ENCODE measurements at regions not wholly inside any gene's neighbourhood (a gene's known extent, or its start where the extent isn't known, plus 50 kb on each side); places are given as distances from the start of the nearest gene placed in this dataset.
A peak's percentile ranks its signal among the peaks of the same experiment; 100 is the strongest.

GRCh38 chr1:191963781-191964455 lies 194.3 kb upstream of the RGS18 start:
- H3K4me3 ChIP-seq (ENCODE audit: low read depth, low read length): no peak overlapping the region
- peak; percentile 67 for DNase-seq (ENCODE audit: low read depth)
- no peak for TF ChIP-seq CTCF (IDR thresholded peaks at IDR 0.05; ENCODE audit: control insufficient read depth, extremely low read depth, insufficient read depth)

GRCh38 chr1:191969290-191969689 lies 189.0 kb upstream of the RGS18 start:
- H3K4me3 ChIP-seq (ENCODE audit: low read depth, low read length): no peak overlapping the region
- no peak for TF ChIP-seq CTCF (IDR thresholded peaks at IDR 0.05; ENCODE audit: control insufficient read depth, extremely low read depth, insufficient read depth)
- DNase-seq (ENCODE audit: low read depth): no peak

- no peak overlapping the region for H3K4me3 ChIP-seq (ENCODE audit: low read depth, low read length)
- DNase-seq (ENCODE audit: low read depth): no peak
- TF ChIP-seq CTCF (IDR thresholded peaks at IDR 0.05; ENCODE audit: control insufficient read depth, extremely low read depth, insufficient read depth): no peak
Measured at GRCh38 chr1:191970116-191970515, 188.1 kb upstream of the RGS18 start.

- TF ChIP-seq CTCF (IDR thresholded peaks at IDR 0.05; ENCODE audit: control insufficient read depth, extremely low read depth, insufficient read depth): no peak
- DNase-seq (ENCODE audit: low read depth): no peak
- H3K4me3 ChIP-seq (ENCODE audit: low read depth, low read length): no peak overlapping the region
Measured at GRCh38 chr1:191971447-191971846, 186.8 kb upstream of the RGS18 start.

GRCh38 chr1:191974004-191974403 lies 184.3 kb upstream of the RGS18 start:
- H3K4me3 ChIP-seq (ENCODE audit: low read depth, low read length): no peak overlapping the region
- TF ChIP-seq CTCF (IDR thresholded peaks at IDR 0.05; ENCODE audit: control insufficient read depth, extremely low read depth, insufficient read depth): no peak
- no peak for DNase-seq (ENCODE audit: low read depth)

GRCh38 chr1:191977874-191978506 lies 180.3 kb upstream of the RGS18 start:
- H3K4me3 ChIP-seq (ENCODE audit: low read depth, low read length): no peak overlapping the region
- no peak for DNase-seq (ENCODE audit: low read depth)
- TF ChIP-seq CTCF (IDR thresholded peaks at IDR 0.05; ENCODE audit: control insufficient read depth, extremely low read depth, insufficient read depth): no peak

- H3K4me3 ChIP-seq (ENCODE audit: low read depth, low read length): no peak overlapping the region
- no peak for DNase-seq (ENCODE audit: low read depth)
- no peak for TF ChIP-seq CTCF (IDR thresholded peaks at IDR 0.05; ENCODE audit: control insufficient read depth, extremely low read depth, insufficient read depth)
Measured at GRCh38 chr1:191984856-191985255, 173.4 kb upstream of the RGS18 start.

Measured in LNCaP clone FGC (cell line).